ENCODE measurements at regions not wholly inside any gene's neighbourhood (a gene's known extent, or its start where the extent isn't known, plus 50 kb on each side); places are given as distances from the start of the nearest gene placed in this dataset.

GRCh38 chr13:89852570-89852969 is 1494.9 kb upstream of the MIR17HG start:
- Histone ChIP-seq H3F3A (ENCODE audit: insufficient read depth, low read depth) (no peaks in the 10 kb centered on the region), H3K9me3 (ENCODE audit: insufficient read depth, low read depth) (no peaks in the 10 kb centered on the region), H3K9me2 (ENCODE audit: insufficient read depth) (no peaks in the 10 kb centered on the region), H3K4me3 (no peak overlapping the region), H3K79me2 (ENCODE audit: low read depth) (no peaks in the 10 kb centered on the region), H4K20me1 (ENCODE audit: insufficient read depth) (no peaks in the 10 kb centered on the region), H3K27ac (no peak overlapping the region), H3K36me3 (ENCODE audit: low read depth) (no peaks in the 10 kb centered on the region), H3K27me3 (ENCODE audit: insufficient read depth, low read depth) (no peaks in the 10 kb centered on the region), H3K4me2 (no peak overlapping the region), H2AFZ (no peak overlapping the region), H3K4me1 (replicated peaks; ENCODE audit: insufficient read depth) (no peaks in the 10 kb centered on the region)
- ChIA-PET CTCF (no interaction called here), POLR2A (ENCODE audit: unreplicated experiment) (no interaction called here)
- TF ChIP-seq EZH2 (IDR thresholded peaks at IDR 0.05; ENCODE audit: low read depth) (no peak), CTCF (conservative IDR thresholded peaks at IDR 0.05) (no peak)
- no peak for DNase-seq
- intact Hi-C loops (cut with micrococcal nuclease; ENCODE audit: unreplicated experiment), result no loop called here
- BruUV-seq (replicated peaks), result no TSS peak

- Histone ChIP-seq H2AFZ (no peak overlapping the region), H4K20me1 (ENCODE audit: insufficient read depth) (no peaks in the 10 kb centered on the region), H3F3A (ENCODE audit: insufficient read depth, low read depth) (no peaks in the 10 kb centered on the region), H3K27me3 (ENCODE audit: insufficient read depth, low read depth) (no peaks in the 10 kb centered on the region), H3K4me2 (no peak overlapping the region), H3K4me1 (replicated peaks; ENCODE audit: insufficient read depth) (no peaks in the 10 kb centered on the region), H3K4me3 (no peak overlapping the region), H3K36me3 (ENCODE audit: low read depth) (no peaks in the 10 kb centered on the region), H3K9me3 (ENCODE audit: insufficient read depth, low read depth) (no peaks in the 10 kb centered on the region), H3K79me2 (ENCODE audit: low read depth) (no peaks in the 10 kb centered on the region), H3K27ac (no peak overlapping the region), H3K9me2 (ENCODE audit: insufficient read depth) (no peaks in the 10 kb centered on the region)
- ChIA-PET POLR2A (ENCODE audit: unreplicated experiment) (no interaction called here), CTCF (no interaction called here)
- no TSS peak for BruUV-seq (replicated peaks)
- TF ChIP-seq CTCF (conservative IDR thresholded peaks at IDR 0.05) (no peak), EZH2 (IDR thresholded peaks at IDR 0.05; ENCODE audit: low read depth) (no peak)
- intact Hi-C loops (cut with micrococcal nuclease; ENCODE audit: unreplicated experiment), result no loop called here
- DNase-seq, result no peak
Observed at GRCh38 chr13:89856512-89856911, 1491.0 kb upstream of the MIR17HG start.

- Histone ChIP-seq H2AFZ (no peak overlapping the region), H3K27me3 (ENCODE audit: insufficient read depth, low read depth) (no peaks in the 10 kb centered on the region), H3K9me3 (ENCODE audit: insufficient read depth, low read depth) (no peaks in the 10 kb centered on the region), H3K4me3 (no peak overlapping the region), H3F3A (ENCODE audit: insufficient read depth, low read depth) (no peaks in the 10 kb centered on the region), H3K79me2 (ENCODE audit: low read depth) (no peaks in the 10 kb centered on the region), H3K36me3 (ENCODE audit: low read depth) (no peaks in the 10 kb centered on the region), H3K27ac (no peak overlapping the region), H3K4me2 (no peak overlapping the region), H3K4me1 (replicated peaks; ENCODE audit: insufficient read depth) (no peaks in the 10 kb centered on the region), H3K9me2 (ENCODE audit: insufficient read depth) (no peaks in the 10 kb centered on the region), H4K20me1 (ENCODE audit: insufficient read depth) (no peaks in the 10 kb centered on the region)
- no TSS peak for BruUV-seq (replicated peaks)
- TF ChIP-seq EZH2 (IDR thresholded peaks at IDR 0.05; ENCODE audit: low read depth) (no peak), CTCF (conservative IDR thresholded peaks at IDR 0.05) (no peak)
- CTCF ChIA-PET, result no interaction called here
- POLR2A ChIA-PET (ENCODE audit: unreplicated experiment), result no interaction called here
- no peak for DNase-seq
- intact Hi-C loops (cut with micrococcal nuclease; ENCODE audit: unreplicated experiment), result no loop called here
Observed at GRCh38 chr13:89857502-89857901, 1490.0 kb upstream of the MIR17HG start.
